Immature natural killer cell (primary cell): ENCODE measurements at regions not wholly inside any gene's neighbourhood (a gene's known extent, or its start where the extent isn't known, plus 50 kb on each side); places are given as distances from the start of the nearest gene placed in this dataset.

Source experiments
- DNase-seq, 3 donors: peaks; one replicate each; pipeline ENCODE4 v3.0.0; 2022; ENCODE audit warnings: mixed read lengths in 1 of 3
- H3K27ac Mint-ChIP-seq, 6 donors: one replicate each; pipeline ENCODE4 v1.8.0; 2020; ENCODE audit warnings: mixed read lengths in 6 of 6, mild to moderate bottlenecking in 5 of 6, inconsistent platforms in 4 of 6, moderate library complexity in 3 of 6
- H3K27me3 Mint-ChIP-seq, 3 donors: one replicate each; pipeline ENCODE4 v1.8.0; 2020 to 2021; ENCODE audit warnings: low read depth in 3 of 3, mild to moderate bottlenecking in 3 of 3, mixed read lengths in 3 of 3, moderate library complexity in 3 of 3, inconsistent platforms in 1 of 3
- H3K36me3 Mint-ChIP-seq, 3 donors: one replicate each; pipeline ENCODE4 v1.8.0; 2020; ENCODE audit warnings: mixed read lengths in 3 of 3, inconsistent platforms in 2 of 3, mild to moderate bottlenecking in 2 of 3
- H3K4me1 Mint-ChIP-seq, 2 donors: one replicate each; pipeline ENCODE4 v1.8.0; 2020; ENCODE audit warnings: inconsistent platforms in 2 of 2, mild to moderate bottlenecking in 2 of 2, mixed read lengths in 2 of 2, moderate library complexity in 1 of 2
- H3K4me3 Mint-ChIP-seq, 5 donors: one replicate each; pipeline ENCODE4 v1.8.0; 2020; ENCODE audit warnings: mild to moderate bottlenecking in 5 of 5, mixed read lengths in 5 of 5, inconsistent platforms in 3 of 5, moderate library complexity in 3 of 5
- H3K9me3 Mint-ChIP-seq, 6 donors: one replicate each; pipeline ENCODE4 v1.8.0; 2020; ENCODE audit warnings: mild to moderate bottlenecking in 6 of 6, mixed read lengths in 6 of 6, inconsistent platforms in 4 of 6, moderate library complexity in 3 of 6

DNA sequence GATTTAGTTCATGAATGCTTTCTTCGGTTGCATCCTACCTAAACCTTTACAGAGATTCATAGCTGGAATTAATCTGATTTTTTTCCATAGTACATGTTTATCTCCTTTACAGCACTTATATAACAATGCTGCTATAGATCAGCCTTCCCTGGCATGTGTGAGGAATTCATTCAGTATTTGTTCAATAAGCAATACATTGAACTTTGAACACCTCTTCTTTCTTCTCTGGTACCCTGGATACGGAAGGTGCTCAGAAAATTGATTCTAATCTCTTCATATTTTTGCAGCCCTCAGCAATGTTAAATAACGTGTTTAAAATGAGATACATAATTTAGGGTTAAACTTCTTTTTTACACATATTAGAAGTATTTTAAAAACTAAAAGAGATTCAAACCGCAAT lies 467.4 kb downstream of the TRIML1 start:
- Mint-ChIP-seq H3K4me3 (no peak overlapping the region), H3K9me3 (peaks cover 11 to 41% (median 22%) of the 10 kb centered on the region in 6 donors), H3K27me3 (peaks cover 0 to 2% (median 0%) of the 10 kb centered on the region in 3 donors)

DNA sequence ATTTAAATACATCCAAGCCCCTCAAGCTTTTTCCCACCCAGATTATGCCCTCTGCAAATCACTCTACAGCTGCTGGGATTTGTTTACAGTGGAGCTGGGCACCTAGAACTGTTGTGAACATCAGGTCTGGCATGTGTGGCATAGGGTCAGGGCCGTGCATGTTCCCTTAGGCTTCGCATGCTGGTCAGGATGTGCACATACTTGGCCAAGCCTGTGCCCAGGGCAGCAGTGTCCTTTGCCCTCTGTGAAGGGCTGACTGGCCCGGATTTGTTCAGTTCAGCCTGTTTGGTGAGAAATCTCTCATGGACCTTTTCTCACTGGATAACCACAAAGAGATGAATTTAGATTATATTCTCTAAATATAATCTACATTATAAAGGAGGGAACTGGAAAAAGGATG lies 471.9 kb downstream of the TRIML1 start:
- Mint-ChIP-seq H3K9me3 (peaks cover 6 to 33% (median 26%) of the 10 kb centered on the region in 6 donors), H3K36me3 (no peaks in the 10 kb centered on the region), H3K4me3 (no peak overlapping the region), H3K4me1 (no peaks in the 10 kb centered on the region), H3K27ac (no peak overlapping the region), H3K27me3 (peaks cover 0 to 5% (median 0%) of the 10 kb centered on the region in 3 donors)
- DNase-seq: no peak

More for the DNA sequence above, 467.4 kb downstream of the TRIML1 start:
- no peaks in the 10 kb centered on the region for H3K4me1 Mint-ChIP-seq
- DNase-seq: no peak
- no peaks in the 10 kb centered on the region for H3K36me3 Mint-ChIP-seq
- H3K27ac Mint-ChIP-seq: no peak overlapping the region

DNA sequence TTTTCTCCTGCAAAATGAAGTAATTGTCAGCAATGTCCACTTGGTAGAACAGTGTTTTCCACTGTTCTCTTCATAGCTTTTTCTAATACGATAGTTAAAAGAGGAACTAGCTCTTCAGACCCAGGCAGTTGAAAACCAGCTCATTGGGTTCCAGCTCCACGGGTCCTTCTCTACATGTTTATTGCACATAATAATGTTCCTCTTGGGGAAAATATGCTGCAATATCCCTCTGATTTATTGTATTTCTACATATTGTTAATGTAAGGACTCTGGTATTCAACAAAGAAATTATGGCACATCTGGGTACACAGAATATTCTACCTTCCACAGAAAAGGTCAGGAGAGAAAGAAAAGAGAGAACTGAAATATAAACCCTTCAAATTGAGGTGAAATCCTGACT lies 473.4 kb downstream of the TRIML1 start:
- Mint-ChIP-seq H3K27ac (no peak overlapping the region), H3K27me3 (peaks cover 0 to 5% (median 0%) of the 10 kb centered on the region in 3 donors)

DNA sequence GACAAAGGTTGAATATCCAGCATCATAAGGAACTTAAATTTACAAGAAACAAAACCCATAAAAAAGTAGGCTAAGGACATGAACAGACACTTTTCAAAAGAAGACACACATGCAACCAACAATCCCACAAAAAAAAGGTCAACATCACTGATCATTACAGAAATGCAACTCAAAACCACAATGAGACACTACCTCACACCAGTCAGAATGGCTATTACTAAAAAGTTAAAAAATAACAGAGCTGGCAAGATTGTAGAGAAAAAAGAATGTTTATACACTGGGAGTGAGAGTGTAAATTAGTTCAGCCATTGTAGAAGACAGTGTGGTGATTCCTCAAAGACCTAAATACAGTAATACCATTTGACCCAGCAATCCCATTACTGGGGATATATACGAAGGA lies 474.7 kb downstream of the TRIML1 start:
- H3K9me3 Mint-ChIP-seq: peaks cover 9 to 48% (median 27%) of the 10 kb centered on the region in 6 donors
- peaks cover 0 to 5% (median 0%) of the 10 kb centered on the region in 3 donors for H3K27me3 Mint-ChIP-seq
- no peaks in the 10 kb centered on the region for H3K4me1 Mint-ChIP-seq
- H3K4me3 Mint-ChIP-seq: no peak overlapping the region
- DNase-seq: no peak
- H3K36me3 Mint-ChIP-seq: no peaks in the 10 kb centered on the region
- no peak overlapping the region for H3K27ac Mint-ChIP-seq

More for the DNA sequence above, 473.4 kb downstream of the TRIML1 start:
- Mint-ChIP-seq H3K9me3 (peaks cover 6 to 39% (median 27%) of the 10 kb centered on the region in 6 donors), H3K36me3 (no peaks in the 10 kb centered on the region), H3K4me1 (no peaks in the 10 kb centered on the region), H3K4me3 (no peak overlapping the region)
- DNase-seq: no peak

DNA sequence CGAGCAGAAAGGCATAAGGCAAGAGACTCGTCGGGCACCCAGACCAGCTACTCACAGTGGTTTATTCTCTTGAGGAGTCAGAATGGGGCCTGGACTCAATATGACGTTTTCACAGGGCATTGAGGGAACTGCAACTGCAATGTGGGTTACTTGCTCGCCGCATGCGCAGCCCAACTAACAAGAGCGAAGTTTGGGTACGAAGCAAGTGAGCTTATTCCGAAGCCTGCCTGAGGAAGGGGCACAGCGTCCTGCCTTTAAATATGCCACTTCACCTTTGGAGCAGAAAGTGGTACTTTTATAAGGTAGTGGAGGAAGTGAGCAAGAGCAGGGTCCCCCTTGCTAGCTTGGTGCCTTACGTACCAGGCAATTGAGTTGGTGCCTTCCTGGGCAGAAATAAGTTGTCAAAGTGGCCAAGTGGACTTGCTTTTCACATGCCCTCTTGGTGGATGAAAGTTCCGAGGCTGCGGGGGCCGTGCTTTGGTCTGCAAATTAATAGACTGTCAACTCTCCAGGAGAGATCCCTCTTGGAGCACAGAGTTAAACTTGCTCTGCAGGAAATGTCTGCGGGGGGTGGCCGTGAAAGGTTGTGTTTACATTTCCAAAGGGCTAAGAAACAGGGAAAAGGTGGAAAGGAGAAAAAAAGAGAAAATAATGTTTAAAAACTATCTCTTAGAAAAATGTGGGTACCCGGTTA lies 480.4 kb downstream of the TRIML1 start:
- Mint-ChIP-seq H3K4me3 (no peak overlapping the region), H3K9me3 (peaks cover 8 to 48% (median 21%) of the 10 kb centered on the region in 6 donors), H3K36me3 (no peaks in the 10 kb centered on the region), H3K27me3 (no peaks in the 10 kb centered on the region), H3K4me1 (no peaks in the 10 kb centered on the region), H3K27ac (no peak overlapping the region)
- DNase-seq: no peak

DNA sequence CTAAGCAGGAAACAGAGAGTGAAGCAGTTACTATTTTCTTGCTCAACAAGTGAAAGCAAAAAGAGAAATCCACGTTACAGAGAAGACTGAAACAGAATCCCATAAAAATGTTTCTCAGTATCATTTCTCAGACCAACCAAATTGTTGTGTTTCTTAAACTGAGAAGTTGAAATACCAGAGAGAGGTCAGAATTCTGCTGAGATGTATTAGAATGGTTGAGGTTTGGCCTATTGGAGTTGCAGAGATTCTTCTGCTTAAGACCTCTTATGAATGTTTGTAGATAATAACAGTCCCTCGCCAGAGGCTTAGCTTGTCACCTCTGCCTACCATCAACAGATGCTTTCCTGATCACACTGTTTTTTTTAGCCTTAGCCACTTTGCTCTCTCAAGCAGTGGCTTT lies 481.4 kb downstream of the TRIML1 start:
- DNase-seq: no peak
- no peak overlapping the region for H3K4me3 Mint-ChIP-seq
- H3K4me1 Mint-ChIP-seq: no peaks in the 10 kb centered on the region
- no peaks in the 10 kb centered on the region for H3K36me3 Mint-ChIP-seq
- H3K9me3 Mint-ChIP-seq: peaks cover 8 to 52% (median 19%) of the 10 kb centered on the region in 6 donors
- no peaks in the 10 kb centered on the region for H3K27me3 Mint-ChIP-seq
- no peak overlapping the region for H3K27ac Mint-ChIP-seq

DNA sequence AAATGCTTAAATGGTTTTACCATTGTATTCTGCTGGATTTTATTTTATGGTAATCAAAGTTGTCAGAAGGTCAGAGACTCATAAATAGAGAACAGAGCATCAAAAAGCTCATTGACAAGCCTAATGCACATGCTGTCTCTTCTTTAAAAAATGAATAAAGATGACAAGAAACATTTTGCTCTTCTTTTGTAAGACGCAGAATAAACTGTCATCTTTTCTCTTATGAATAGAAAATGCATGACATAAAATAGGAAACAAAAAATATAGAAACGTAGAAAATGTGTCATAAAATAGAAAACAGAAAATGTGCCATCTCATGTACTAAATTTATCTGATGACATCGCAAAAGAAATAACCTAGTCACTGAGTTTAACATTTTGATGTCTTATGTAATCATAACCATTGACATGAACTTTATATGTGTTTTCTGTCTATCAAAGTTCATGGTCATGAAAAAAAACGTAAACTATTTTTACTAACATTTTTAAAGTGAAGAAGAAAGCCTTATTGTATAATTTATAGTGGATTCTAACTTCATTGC lies 484.1 kb downstream of the TRIML1 start:
- Mint-ChIP-seq H3K4me3 (no peak overlapping the region), H3K36me3 (peaks cover 0 to 3% (median 0%) of the 10 kb centered on the region in 3 donors), H3K4me1 (no peaks in the 10 kb centered on the region), H3K27me3 (peaks cover 0 to 2% (median 0%) of the 10 kb centered on the region in 3 donors), H3K9me3 (peaks cover 16 to 49% (median 19%) of the 10 kb centered on the region in 6 donors), H3K27ac (no peak overlapping the region)
- DNase-seq: no peak

DNA sequence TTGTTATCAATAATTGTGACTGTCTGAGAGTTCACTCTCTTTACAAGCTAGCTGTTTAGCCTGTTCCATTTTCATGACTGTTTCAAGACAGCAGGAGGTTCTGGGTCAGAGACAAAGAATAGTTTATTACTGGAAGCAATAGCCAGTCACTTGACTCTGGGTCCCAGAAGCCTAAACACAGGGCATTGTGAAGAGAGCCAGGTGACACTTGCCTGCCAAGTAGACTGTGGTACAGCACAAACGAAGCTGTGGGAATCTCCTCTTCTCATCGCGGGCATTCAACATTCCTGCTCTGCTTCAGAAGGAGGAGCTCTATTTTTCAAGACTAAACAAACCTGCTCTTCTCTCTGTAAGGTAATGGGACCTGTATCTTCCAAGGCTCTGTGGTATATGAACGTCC lies 485.1 kb downstream of the TRIML1 start:
- Mint-ChIP-seq H3K36me3 (peaks cover 0 to 3% (median 0%) of the 10 kb centered on the region in 3 donors), H3K27ac (no peak overlapping the region), H3K27me3 (peaks cover 0 to 2% (median 0%) of the 10 kb centered on the region in 3 donors), H3K4me1 (no peaks in the 10 kb centered on the region), H3K4me3 (no peak overlapping the region), H3K9me3 (peaks cover 10 to 46% (median 20%) of the 10 kb centered on the region in 6 donors)
- no peak for DNase-seq

DNA sequence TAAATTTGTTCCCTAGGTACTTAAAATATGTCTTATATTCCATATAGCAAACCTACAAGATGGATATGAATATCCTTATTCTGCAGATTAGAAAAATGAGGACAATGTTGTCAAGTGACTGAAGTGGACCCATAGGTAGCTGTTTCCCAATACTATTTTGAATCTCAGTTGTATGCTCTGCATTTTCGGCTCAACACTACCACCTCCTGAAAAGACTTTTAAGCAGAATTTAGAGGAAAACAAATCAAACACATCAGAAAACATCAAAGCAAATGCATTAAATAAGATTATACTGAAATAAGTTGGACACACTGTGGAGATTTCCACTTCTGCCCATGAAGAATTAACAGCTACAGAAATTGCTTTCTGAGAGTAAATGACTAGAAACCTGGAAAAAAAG lies 488.7 kb downstream of the TRIML1 start:
- H3K27ac Mint-ChIP-seq: no peak overlapping the region

DNA sequence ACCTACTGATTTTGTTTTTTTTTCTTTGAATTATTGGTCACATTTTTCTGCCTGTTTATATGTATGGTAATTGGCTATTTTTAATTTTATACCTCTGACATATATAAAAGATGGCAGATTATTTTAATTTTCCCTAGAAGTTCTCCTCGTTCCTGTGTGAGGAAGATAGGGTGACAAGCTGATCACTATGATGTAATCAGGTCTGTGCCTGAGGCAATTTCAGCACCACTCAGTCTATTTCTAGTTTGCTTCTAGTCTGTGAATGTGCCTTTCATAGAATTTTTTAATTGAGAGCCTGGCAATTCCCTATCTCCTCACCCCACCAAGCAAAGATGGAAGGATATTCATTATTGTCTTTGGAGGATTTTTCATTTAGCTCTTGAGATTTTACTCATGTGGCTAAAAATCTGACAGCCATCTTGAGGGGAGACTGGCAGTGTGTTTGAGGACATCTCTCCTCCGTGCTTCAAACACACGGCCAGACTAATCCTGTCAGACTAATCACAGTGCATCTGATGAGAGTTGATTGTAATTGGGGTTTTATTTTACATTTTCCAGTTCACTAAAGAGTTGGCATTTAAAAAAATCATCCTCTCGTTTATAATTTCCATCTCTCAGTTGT lies 500.3 kb downstream of the TRIML1 start:
- Mint-ChIP-seq H3K27me3 (no peaks in the 10 kb centered on the region), H3K9me3 (peaks cover 12 to 39% (median 18%) of the 10 kb centered on the region in 6 donors), H3K4me3 (no peak overlapping the region), H3K4me1 (no peaks in the 10 kb centered on the region), H3K27ac (no peak overlapping the region), H3K36me3 (no peaks in the 10 kb centered on the region)
- no peak for DNase-seq

More for the DNA sequence above, 488.7 kb downstream of the TRIML1 start:
- peaks cover 0 to 2% (median 0%) of the 10 kb centered on the region in 3 donors for H3K27me3 Mint-ChIP-seq
- peaks cover 8 to 46% (median 32%) of the 10 kb centered on the region in 6 donors for H3K9me3 Mint-ChIP-seq
- H3K36me3 Mint-ChIP-seq: peaks cover 0 to 3% (median 0%) of the 10 kb centered on the region in 3 donors
- H3K4me1 Mint-ChIP-seq: no peaks in the 10 kb centered on the region
- no peak for DNase-seq
- no peak overlapping the region for H3K4me3 Mint-ChIP-seq

DNA sequence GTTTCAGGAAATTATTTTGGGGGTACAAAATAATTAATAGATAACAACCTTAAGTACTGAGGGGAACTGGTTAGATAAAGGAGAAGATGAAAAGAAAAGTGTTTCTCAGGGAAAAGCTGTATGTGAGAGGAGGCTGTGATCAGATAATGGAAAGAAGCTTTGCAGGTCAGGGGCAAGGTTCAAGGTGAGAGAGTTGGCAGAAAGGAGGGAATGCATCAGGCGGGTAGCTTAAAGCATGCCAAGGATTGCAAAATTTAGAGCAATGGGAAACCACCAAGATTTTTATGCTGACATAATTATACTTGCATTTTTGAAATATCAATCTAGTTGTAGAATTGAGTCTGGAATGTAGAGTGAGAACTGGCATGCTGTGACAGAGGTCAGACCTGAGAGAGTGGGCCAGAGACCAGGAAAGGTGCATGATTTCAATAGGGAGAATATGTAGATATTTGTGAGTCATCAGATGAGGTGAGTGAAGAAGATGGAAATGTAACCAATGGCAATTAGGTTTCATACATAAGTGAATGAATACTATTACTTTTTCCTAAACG lies 508.7 kb downstream of the TRIML1 start:
- Mint-ChIP-seq H3K4me1 (no peaks in the 10 kb centered on the region), H3K9me3 (peaks cover 10 to 44% (median 21%) of the 10 kb centered on the region in 6 donors), H3K36me3 (peaks cover 0 to 12% (median 3%) of the 10 kb centered on the region in 3 donors), H3K27me3 (peaks cover 0 to 8% (median 0%) of the 10 kb centered on the region in 3 donors), H3K4me3 (no peak overlapping the region), H3K27ac (no peak overlapping the region)
- DNase-seq: no peak

DNA sequence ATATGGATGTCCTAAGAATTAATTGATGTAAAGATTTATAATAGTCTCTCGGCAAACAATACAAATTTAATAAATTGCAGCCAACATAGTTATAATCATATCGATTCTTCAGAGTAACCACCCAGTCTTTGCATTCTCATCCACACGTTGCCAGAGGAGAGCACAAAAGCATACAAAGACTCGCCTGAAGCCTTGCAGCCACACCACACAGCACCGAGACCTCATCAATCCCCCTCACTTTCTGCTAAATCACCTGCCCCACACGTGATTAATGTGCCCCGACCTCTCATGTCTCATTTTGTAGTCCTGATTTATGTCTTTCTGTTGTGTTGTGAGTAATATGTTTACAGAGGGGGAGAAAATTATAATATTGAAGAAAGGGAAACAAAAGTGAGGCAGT lies 510.4 kb downstream of the TRIML1 start:
- Mint-ChIP-seq H3K27me3 (peaks cover 0 to 8% (median 0%) of the 10 kb centered on the region in 3 donors), H3K36me3 (peaks cover 0 to 12% (median 3%) of the 10 kb centered on the region in 3 donors), H3K27ac (no peak overlapping the region), H3K4me3 (no peak overlapping the region), H3K9me3 (peaks cover 12 to 48% (median 20%) of the 10 kb centered on the region in 6 donors), H3K4me1 (no peaks in the 10 kb centered on the region)
- no peak for DNase-seq

DNA sequence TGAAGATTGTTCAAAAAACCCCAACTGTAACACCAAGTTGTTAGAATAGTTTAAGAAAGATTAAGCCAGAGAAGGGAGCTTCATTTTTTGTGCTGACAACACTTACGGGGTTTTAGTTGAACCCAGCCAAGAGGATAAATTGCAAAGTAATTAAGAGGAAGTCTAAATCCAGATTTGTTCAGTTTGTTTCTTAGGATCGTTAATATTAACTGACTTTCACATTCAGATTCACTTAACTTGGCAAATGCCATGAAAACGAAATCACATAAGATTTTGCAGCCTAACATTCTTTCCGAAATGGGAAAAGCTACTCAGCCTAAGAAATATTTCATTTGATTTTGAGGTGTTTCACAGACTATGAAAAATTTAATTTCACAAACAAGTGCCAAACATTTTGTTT lies 511.3 kb downstream of the TRIML1 start:
- Mint-ChIP-seq H3K27ac (no peak overlapping the region), H3K27me3 (peaks cover 0 to 6% (median 0%) of the 10 kb centered on the region in 3 donors), H3K4me1 (no peaks in the 10 kb centered on the region), H3K36me3 (peaks cover 0 to 12% (median 3%) of the 10 kb centered on the region in 3 donors), H3K4me3 (no peak overlapping the region), H3K9me3 (peaks cover 7 to 45% (median 16%) of the 10 kb centered on the region in 6 donors)
- DNase-seq: no peak

DNA sequence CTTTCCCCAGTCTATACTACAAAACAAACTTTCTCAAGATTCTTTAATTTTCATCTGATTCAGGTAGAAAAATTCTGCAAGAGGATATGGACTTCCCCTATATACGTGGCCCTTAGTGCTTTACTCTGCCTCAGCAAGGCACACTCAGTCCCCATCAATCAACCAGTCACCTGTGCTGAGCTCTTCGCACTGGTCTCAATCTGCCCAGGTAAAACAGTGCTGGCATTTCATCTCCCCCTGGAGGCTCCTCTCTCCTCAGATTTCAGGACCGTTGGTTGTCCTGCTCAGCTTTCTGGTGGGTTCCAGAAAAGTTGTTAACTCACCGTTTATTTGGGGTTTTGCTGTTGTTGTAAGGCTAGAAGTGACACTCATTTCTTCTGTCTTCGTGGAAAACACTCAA lies 518.1 kb downstream of the TRIML1 start:
- Mint-ChIP-seq H3K27me3 (peaks cover 0 to 2% (median 0%) of the 10 kb centered on the region in 3 donors), H3K4me3 (no peak overlapping the region), H3K27ac (no peak overlapping the region), H3K36me3 (peaks cover 0 to 7% (median 4%) of the 10 kb centered on the region in 3 donors), H3K4me1 (no peaks in the 10 kb centered on the region), H3K9me3 (peaks cover 16 to 51% (median 26%) of the 10 kb centered on the region in 6 donors)
- DNase-seq: no peak
